WTC11 (cell line): ENCODE measurements at regions not wholly inside any gene's neighbourhood (a gene's known extent, or its start where the extent isn't known, plus 50 kb on each side); places are given as distances from the start of the nearest gene placed in this dataset.

Experiments used
- ATAC-seq: fragments of 200-7000 bp; cut with Tn5 transposase; 2 replicates; pipeline ENCODE4 v1.10.0; 2021; ENCODE audit warnings: mild to moderate bottlenecking, moderate library complexity
- CTCF ChIA-PET: fragments of 300-600 bp; sonication (Branson Sonifier 250); formaldehyde crosslinking; loops from one replicate; lab custom pipeline; 2021; ENCODE audit warnings: antibody characterized with exemption; lab: Charles Lee
- POLR2A ChIA-PET: fragments of 350-600 bp; sonication (Branson Sonifier 250); formaldehyde crosslinking; loops from one replicate; lab custom pipeline; 2021; ENCODE audit warnings: antibody characterized with exemption; lab: Charles Lee
- DNase-seq: peaks from one replicate; pipeline ENCODE4 v3.0.0; 2021; ENCODE audit warnings: low spot score
- H3K27ac Mint-ChIP-seq: 2 replicates; pipeline ENCODE4 v1.8.0; 2021; ENCODE audit warnings: mixed read lengths
- H3K27me3 Mint-ChIP-seq: 2 replicates; pipeline ENCODE4 v1.8.0; 2021; ENCODE audit warnings: low read depth, mild to moderate bottlenecking, moderate library complexity, mixed read lengths
- H3K36me3 Mint-ChIP-seq: 2 replicates; pipeline ENCODE4 v1.8.0; 2021; ENCODE audit warnings: mixed read lengths
- H3K4me1 Mint-ChIP-seq: 2 replicates; pipeline ENCODE4 v1.8.0; 2022; ENCODE audit warnings: mixed read lengths
- H3K4me3 Mint-ChIP-seq: 2 replicates; pipeline ENCODE4 v1.8.0; 2021; ENCODE audit warnings: mild to moderate bottlenecking, moderate library complexity, mixed read lengths
- H3K9me3 Mint-ChIP-seq: 2 replicates; pipeline ENCODE4 v1.8.0; 2021; ENCODE audit warnings: mixed read lengths
- ATF1 ChIP-seq: sonication (generic); formaldehyde crosslinking; IDR thresholded peaks from 2 replicates; pipeline ENCODE4 v1.8.1; 2023; ENCODE audit warnings: mild to moderate bottlenecking, moderate library complexity, missing genetic modification reagents
- CREB1 ChIP-seq: sonication (generic); formaldehyde crosslinking; IDR thresholded peaks from 2 replicates; pipeline ENCODE4 v1.8.0; 2023; ENCODE audit warnings: mild to moderate bottlenecking, missing genetic modification reagents
- EMX1 ChIP-seq: fragments of 250-450 bp; sonication (Bioruptor Pico); IDR thresholded peaks from 2 replicates; pipeline ENCODE4 v1.8.0; 2021; ENCODE audit warnings: mild to moderate bottlenecking
- FOXJ3 ChIP-seq: sonication (generic); formaldehyde crosslinking; IDR thresholded peaks from 2 replicates; pipeline ENCODE4 v1.9.0; 2021; ENCODE audit warnings: missing genetic modification reagents, mild to moderate bottlenecking, borderline replicate concordance
- FOXK1 ChIP-seq: sonication (generic); formaldehyde crosslinking; IDR thresholded peaks from 2 replicates; pipeline ENCODE4 v1.8.0; 2022; ENCODE audit warnings: mild to moderate bottlenecking, moderate library complexity, missing genetic modification reagents
- KAT7 ChIP-seq: sonication (generic); formaldehyde crosslinking; IDR thresholded peaks from 2 replicates; pipeline ENCODE4 v1.8.1; 2023; ENCODE audit warnings: missing genetic modification reagents, mild to moderate bottlenecking, borderline replicate concordance
- SP1 ChIP-seq: sonication (generic); formaldehyde crosslinking; conservative IDR thresholded peaks from 2 replicates; pipeline ENCODE4 v1.8.1; 2022; ENCODE audit warnings: missing genetic modification reagents
- TCF7 ChIP-seq: sonication (generic); formaldehyde crosslinking; IDR thresholded peaks from 2 replicates; pipeline ENCODE4 v1.8.0; 2022; ENCODE audit warnings: mild to moderate bottlenecking, low read depth, missing genetic modification reagents, moderate library complexity
- TEAD1 ChIP-seq: sonication (generic); formaldehyde crosslinking; IDR thresholded peaks from 2 replicates; pipeline ENCODE4 v1.8.0; 2022; ENCODE audit warnings: mild to moderate bottlenecking, missing genetic modification reagents
- TP53 ChIP-seq: sonication (generic); formaldehyde crosslinking; IDR thresholded peaks from 2 replicates; pipeline ENCODE4 v1.8.1; 2023; ENCODE audit warnings: mild to moderate bottlenecking, missing genetic modification reagents
- ZNF138 ChIP-seq: sonication (generic); formaldehyde crosslinking; conservative IDR thresholded peaks from 2 replicates; pipeline ENCODE4 v1.8.1; 2022; ENCODE audit warnings: mild to moderate bottlenecking, moderate library complexity, missing genetic modification reagents
- ZNF219 ChIP-seq: sonication (generic); formaldehyde crosslinking; IDR thresholded peaks from 2 replicates; pipeline ENCODE4 v1.8.0; 2023; ENCODE audit warnings: missing genetic modification reagents, mild to moderate bottlenecking, borderline replicate concordance
- ZNF317 ChIP-seq: sonication (generic); formaldehyde crosslinking; IDR thresholded peaks from 2 replicates; pipeline ENCODE4 v1.8.1; 2023; ENCODE audit warnings: low read depth, mild to moderate bottlenecking, moderate library complexity, missing genetic modification reagents, borderline replicate concordance
- TF ChIP-seq, protein P1 (sequence below): fragments of 250-450 bp; sonication (Bioruptor Pico); IDR thresholded peaks from 2 replicates; pipeline ENCODE4 v1.9.0; 2021; ENCODE audit warnings: mild to moderate bottlenecking
- TF ChIP-seq, protein P2 (sequence below): sonication (generic); formaldehyde crosslinking; IDR thresholded peaks from 2 replicates; pipeline ENCODE4 v1.8.0; 2023; ENCODE audit warnings: missing genetic modification reagents, mild to moderate bottlenecking, borderline replicate concordance
- TF ChIP-seq, protein P3 (sequence below): sonication (generic); formaldehyde crosslinking; IDR thresholded peaks from 2 replicates; pipeline ENCODE4 v1.8.1; 2022; ENCODE audit warnings: low read depth, missing genetic modification reagents, borderline replicate concordance
- TF ChIP-seq, protein P4 (sequence below): fragments of 250-450 bp; sonication (Bioruptor Pico); IDR thresholded peaks from 2 replicates; pipeline ENCODE4 v2.1.2; 2022; ENCODE audit warnings: mild to moderate bottlenecking, moderate library complexity
- TF ChIP-seq, protein P5 (sequence below): sonication (generic); formaldehyde crosslinking; IDR thresholded peaks from 2 replicates; pipeline ENCODE4 v1.8.1; 2023; ENCODE audit warnings: mild to moderate bottlenecking, missing genetic modification reagents
- TF ChIP-seq, protein P6 (sequence below): sonication (generic); formaldehyde crosslinking; IDR thresholded peaks from 2 replicates; pipeline ENCODE4 v1.8.1; 2022; ENCODE audit warnings: missing genetic modification reagents, borderline replicate concordance
- TF ChIP-seq, protein P7 (sequence below): fragments of 250-450 bp; sonication (Bioruptor Pico); IDR thresholded peaks from 2 replicates; pipeline ENCODE4 v1.9.0; 2021; ENCODE audit warnings: mild to moderate bottlenecking
- TF ChIP-seq, protein P8 (sequence below): sonication (generic); formaldehyde crosslinking; IDR thresholded peaks from 2 replicates; pipeline ENCODE4 v1.8.1; 2022; ENCODE audit warnings: low read depth, mild to moderate bottlenecking, moderate library complexity, missing genetic modification reagents, borderline replicate concordance

DNA sequence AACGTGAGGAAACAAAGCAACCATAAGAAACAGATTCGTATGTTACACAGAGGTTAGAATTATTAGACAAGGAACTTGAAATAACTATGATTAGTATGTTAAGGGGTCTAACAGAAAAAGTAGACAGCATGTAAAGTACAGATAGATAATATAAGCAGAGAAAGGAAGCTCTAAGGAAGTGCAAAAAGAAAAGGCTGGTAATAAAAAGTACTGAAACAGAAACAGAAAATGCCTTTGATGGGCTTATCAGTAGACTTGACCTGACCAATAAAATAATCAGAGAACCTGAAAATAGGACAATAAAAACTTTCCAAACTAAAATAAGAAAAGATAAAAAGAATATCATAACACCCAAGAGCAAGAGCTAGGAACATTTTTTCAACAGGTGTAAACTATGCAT lies 225.8 kb downstream of the RND3 start:
- ATAC-seq (no peak), DNase-seq (no peak)
- Mint-ChIP-seq H3K27ac (no peak overlapping the region), H3K4me1 (peaks cover 53% of the 10 kb centered on the region), H3K27me3 (no peaks in the 10 kb centered on the region), H3K4me3 (no peak overlapping the region), H3K36me3 (peaks cover 12% of the 10 kb centered on the region), H3K9me3 (peaks cover 27% of the 10 kb centered on the region)
- POLR2A ChIA-PET = no interaction called here
- CTCF ChIA-PET = no interaction called here
- TF ChIP-seq KAT7 = no peak
- TF ChIP-seq FOXJ3 (CRISPR knock-in tag) = no peak
- TF ChIP-seq, protein P1, sequence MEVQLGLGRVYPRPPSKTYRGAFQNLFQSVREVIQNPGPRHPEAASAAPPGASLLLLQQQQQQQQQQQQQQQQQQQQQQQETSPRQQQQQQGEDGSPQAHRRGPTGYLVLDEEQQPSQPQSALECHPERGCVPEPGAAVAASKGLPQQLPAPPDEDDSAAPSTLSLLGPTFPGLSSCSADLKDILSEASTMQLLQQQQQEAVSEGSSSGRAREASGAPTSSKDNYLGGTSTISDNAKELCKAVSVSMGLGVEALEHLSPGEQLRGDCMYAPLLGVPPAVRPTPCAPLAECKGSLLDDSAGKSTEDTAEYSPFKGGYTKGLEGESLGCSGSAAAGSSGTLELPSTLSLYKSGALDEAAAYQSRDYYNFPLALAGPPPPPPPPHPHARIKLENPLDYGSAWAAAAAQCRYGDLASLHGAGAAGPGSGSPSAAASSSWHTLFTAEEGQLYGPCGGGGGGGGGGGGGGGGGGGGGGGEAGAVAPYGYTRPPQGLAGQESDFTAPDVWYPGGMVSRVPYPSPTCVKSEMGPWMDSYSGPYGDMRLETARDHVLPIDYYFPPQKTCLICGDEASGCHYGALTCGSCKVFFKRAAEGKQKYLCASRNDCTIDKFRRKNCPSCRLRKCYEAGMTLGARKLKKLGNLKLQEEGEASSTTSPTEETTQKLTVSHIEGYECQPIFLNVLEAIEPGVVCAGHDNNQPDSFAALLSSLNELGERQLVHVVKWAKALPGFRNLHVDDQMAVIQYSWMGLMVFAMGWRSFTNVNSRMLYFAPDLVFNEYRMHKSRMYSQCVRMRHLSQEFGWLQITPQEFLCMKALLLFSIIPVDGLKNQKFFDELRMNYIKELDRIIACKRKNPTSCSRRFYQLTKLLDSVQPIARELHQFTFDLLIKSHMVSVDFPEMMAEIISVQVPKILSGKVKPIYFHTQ = no peak
- no peak for TF ChIP-seq ZNF219 (CRISPR knock-in tag)
- TF ChIP-seq, protein P2, sequence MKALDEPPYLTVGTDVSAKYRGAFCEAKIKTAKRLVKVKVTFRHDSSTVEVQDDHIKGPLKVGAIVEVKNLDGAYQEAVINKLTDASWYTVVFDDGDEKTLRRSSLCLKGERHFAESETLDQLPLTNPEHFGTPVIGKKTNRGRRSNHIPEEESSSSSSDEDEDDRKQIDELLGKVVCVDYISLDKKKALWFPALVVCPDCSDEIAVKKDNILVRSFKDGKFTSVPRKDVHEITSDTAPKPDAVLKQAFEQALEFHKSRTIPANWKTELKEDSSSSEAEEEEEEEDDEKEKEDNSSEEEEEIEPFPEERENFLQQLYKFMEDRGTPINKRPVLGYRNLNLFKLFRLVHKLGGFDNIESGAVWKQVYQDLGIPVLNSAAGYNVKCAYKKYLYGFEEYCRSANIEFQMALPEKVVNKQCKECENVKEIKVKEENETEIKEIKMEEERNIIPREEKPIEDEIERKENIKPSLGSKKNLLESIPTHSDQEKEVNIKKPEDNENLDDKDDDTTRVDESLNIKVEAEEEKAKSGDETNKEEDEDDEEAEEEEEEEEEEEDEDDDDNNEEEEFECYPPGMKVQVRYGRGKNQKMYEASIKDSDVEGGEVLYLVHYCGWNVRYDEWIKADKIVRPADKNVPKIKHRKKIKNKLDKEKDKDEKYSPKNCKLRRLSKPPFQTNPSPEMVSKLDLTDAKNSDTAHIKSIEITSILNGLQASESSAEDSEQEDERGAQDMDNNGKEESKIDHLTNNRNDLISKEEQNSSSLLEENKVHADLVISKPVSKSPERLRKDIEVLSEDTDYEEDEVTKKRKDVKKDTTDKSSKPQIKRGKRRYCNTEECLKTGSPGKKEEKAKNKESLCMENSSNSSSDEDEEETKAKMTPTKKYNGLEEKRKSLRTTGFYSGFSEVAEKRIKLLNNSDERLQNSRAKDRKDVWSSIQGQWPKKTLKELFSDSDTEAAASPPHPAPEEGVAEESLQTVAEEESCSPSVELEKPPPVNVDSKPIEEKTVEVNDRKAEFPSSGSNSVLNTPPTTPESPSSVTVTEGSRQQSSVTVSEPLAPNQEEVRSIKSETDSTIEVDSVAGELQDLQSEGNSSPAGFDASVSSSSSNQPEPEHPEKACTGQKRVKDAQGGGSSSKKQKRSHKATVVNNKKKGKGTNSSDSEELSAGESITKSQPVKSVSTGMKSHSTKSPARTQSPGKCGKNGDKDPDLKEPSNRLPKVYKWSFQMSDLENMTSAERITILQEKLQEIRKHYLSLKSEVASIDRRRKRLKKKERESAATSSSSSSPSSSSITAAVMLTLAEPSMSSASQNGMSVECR (CRISPR knock-in tag) = no peak
- TF ChIP-seq, protein P3, sequence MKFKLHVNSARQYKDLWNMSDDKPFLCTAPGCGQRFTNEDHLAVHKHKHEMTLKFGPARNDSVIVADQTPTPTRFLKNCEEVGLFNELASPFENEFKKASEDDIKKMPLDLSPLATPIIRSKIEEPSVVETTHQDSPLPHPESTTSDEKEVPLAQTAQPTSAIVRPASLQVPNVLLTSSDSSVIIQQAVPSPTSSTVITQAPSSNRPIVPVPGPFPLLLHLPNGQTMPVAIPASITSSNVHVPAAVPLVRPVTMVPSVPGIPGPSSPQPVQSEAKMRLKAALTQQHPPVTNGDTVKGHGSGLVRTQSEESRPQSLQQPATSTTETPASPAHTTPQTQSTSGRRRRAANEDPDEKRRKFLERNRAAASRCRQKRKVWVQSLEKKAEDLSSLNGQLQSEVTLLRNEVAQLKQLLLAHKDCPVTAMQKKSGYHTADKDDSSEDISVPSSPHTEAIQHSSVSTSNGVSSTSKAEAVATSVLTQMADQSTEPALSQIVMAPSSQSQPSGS (CRISPR knock-in tag) = no peak
- no peak for TF ChIP-seq CREB1
- no peak for TF ChIP-seq ATF1 (CRISPR knock-in tag)
- TF ChIP-seq EMX1 (CRISPR knock-in tag) = no peak
- TF ChIP-seq TEAD1 (CRISPR knock-in tag) = no peak
- TF ChIP-seq, protein P4, sequence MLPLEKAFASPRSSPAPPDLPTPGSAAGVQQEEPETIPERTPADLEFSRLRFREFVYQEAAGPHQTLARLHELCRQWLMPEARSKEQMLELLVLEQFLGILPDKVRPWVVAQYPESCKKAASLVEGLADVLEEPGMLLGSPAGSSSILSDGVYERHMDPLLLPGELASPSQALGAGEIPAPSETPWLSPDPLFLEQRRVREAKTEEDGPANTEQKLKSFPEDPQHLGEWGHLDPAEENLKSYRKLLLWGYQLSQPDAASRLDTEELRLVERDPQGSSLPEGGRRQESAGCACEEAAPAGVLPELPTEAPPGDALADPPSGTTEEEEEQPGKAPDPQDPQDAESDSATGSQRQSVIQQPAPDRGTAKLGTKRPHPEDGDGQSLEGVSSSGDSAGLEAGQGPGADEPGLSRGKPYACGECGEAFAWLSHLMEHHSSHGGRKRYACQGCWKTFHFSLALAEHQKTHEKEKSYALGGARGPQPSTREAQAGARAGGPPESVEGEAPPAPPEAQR = no peak
- no peak for TF ChIP-seq TP53 (CRISPR knock-in tag)
- TF ChIP-seq FOXK1 = no peak
- TF ChIP-seq TCF7 (CRISPR knock-in tag) = no peak
- no peak for TF ChIP-seq ZNF138 (CRISPR knock-in tag)
- no peak for TF ChIP-seq ZNF317 (CRISPR knock-in tag)

DNA sequence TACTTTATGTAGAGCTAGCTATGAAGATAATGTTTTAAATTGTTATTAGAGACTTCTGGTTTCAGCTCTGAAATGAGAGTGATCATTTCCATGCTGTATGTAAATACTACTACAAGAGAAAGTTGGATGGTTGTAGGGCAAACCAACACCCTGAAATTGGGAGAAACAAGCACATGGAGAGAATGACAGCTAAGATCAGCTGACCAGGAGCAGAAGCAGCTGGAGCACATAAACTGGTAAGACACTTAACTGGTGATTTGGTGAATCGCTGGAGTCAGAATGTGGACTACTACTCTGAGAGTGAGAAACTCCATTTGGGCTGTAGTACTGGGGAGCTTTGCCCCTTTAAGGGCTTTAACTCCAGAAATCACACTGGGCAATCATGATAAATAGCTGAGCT lies 226.8 kb downstream of the RND3 start:
- peaks cover 50% of the 10 kb centered on the region for H3K4me1 Mint-ChIP-seq
- ChIA-PET POLR2A (no interaction called here), CTCF (no interaction called here)
- no peak overlapping the region; the same call in 1 of the 2 replicates for H3K27ac Mint-ChIP-seq
- ATAC-seq (no peak), DNase-seq (no peak)
- H3K27me3 Mint-ChIP-seq = no peaks in the 10 kb centered on the region
- H3K36me3 Mint-ChIP-seq = peaks cover 12% of the 10 kb centered on the region
- H3K9me3 Mint-ChIP-seq = peaks cover 23% of the 10 kb centered on the region
- no peak overlapping the region for H3K4me3 Mint-ChIP-seq
- TF ChIP-seq TP53 (CRISPR knock-in tag) (no peak), SP1 (no peak), ZNF138 (CRISPR knock-in tag) (no peak), FOXJ3 (CRISPR knock-in tag) (no peak)
- TF ChIP-seq, protein P5, sequence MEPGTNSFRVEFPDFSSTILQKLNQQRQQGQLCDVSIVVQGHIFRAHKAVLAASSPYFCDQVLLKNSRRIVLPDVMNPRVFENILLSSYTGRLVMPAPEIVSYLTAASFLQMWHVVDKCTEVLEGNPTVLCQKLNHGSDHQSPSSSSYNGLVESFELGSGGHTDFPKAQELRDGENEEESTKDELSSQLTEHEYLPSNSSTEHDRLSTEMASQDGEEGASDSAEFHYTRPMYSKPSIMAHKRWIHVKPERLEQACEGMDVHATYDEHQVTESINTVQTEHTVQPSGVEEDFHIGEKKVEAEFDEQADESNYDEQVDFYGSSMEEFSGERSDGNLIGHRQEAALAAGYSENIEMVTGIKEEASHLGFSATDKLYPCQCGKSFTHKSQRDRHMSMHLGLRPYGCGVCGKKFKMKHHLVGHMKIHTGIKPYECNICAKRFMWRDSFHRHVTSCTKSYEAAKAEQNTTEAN (CRISPR knock-in tag) = no peak
- TF ChIP-seq, protein P6, sequence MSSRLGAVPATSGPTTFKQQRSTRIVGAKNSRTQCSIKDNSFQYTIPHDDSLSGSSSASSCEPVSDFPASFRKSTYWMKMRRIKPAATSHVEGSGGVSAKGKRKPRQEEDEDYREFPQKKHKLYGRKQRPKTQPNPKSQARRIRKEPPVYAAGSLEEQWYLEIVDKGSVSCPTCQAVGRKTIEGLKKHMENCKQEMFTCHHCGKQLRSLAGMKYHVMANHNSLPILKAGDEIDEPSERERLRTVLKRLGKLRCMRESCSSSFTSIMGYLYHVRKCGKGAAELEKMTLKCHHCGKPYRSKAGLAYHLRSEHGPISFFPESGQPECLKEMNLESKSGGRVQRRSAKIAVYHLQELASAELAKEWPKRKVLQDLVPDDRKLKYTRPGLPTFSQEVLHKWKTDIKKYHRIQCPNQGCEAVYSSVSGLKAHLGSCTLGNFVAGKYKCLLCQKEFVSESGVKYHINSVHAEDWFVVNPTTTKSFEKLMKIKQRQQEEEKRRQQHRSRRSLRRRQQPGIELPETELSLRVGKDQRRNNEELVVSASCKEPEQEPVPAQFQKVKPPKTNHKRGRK (CRISPR knock-in tag) = no peak
- TF ChIP-seq, protein P7, sequence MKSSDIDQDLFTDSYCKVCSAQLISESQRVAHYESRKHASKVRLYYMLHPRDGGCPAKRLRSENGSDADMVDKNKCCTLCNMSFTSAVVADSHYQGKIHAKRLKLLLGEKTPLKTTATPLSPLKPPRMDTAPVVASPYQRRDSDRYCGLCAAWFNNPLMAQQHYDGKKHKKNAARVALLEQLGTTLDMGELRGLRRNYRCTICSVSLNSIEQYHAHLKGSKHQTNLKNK (CRISPR knock-in tag) = no peak
- TF ChIP-seq, protein P8, sequence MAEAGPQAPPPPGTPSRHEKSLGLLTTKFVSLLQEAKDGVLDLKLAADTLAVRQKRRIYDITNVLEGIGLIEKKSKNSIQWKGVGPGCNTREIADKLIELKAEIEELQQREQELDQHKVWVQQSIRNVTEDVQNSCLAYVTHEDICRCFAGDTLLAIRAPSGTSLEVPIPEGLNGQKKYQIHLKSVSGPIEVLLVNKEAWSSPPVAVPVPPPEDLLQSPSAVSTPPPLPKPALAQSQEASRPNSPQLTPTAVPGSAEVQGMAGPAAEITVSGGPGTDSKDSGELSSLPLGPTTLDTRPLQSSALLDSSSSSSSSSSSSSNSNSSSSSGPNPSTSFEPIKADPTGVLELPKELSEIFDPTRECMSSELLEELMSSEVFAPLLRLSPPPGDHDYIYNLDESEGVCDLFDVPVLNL (CRISPR knock-in tag) = no peak
